HEK293 (cell line): ENCODE measurements at regions not wholly inside any gene's neighbourhood (a gene's known extent, or its start where the extent isn't known, plus 50 kb on each side); places are given as distances from the start of the nearest gene placed in this dataset.

Experiments used
- CTCF ChIA-PET: fragments of 350-600 bp; formaldehyde crosslinking; extraction: SDS; loops from one replicate; lab custom pipeline; 2021; ENCODE audit warnings: antibody characterized with exemption; lab: Yijun Ruan, JAX
- POLR2A ChIA-PET: fragments of 300-600 bp; formaldehyde crosslinking; extraction: SDS; loops from one replicate; lab custom pipeline; 2020; ENCODE audit warnings: antibody characterized with exemption, inconsistent platforms; lab: Yijun Ruan, JAX
- H3K27ac ChIP-seq: fragments of 200-500 bp; sonication (Bioruptor generic); 2 replicates; pipeline ENCODE4 v1.5.1; 2014; ENCODE audit warnings: low read depth, low read length, control low read depth, inconsistent platforms; ENCODE audit errors: extremely low read depth
- H3K36me3 ChIP-seq, 2 experiments: fragments of 200-500 bp in 1 of 2; sonication (Bioruptor generic) in 1 of 2; 1 replicate in 1 of 2; 2 replicates in 1 of 2; pipeline ENCODE4 v1.5.1; 2014 to 2017; ENCODE audit warnings: inconsistent platforms in 2 of 2, low read length in 2 of 2; ENCODE audit not compliant: control insufficient read depth in 2 of 2, insufficient read depth in 1 of 2
- H3K4me1 ChIP-seq: fragments of 200-500 bp; sonication (Bioruptor generic); 2 replicates; pipeline ENCODE4 v1.5.1; 2014; ENCODE audit warnings: mild to moderate bottlenecking, low read length, inconsistent platforms; ENCODE audit not compliant: control insufficient read depth, insufficient read depth
- H3K4me3 ChIP-seq: 2 replicates; pipeline ENCODE4 v1.5.1; 2011; ENCODE audit warnings: low read depth, mild to moderate bottlenecking, control low read depth, low read length, moderate library complexity
- H3K9me3 ChIP-seq: fragments of 200-500 bp; sonication (Bioruptor generic); 2 replicates; pipeline ENCODE4 v1.5.1; 2014; ENCODE audit warnings: low read depth, low read length, inconsistent platforms; ENCODE audit not compliant: control insufficient read depth, insufficient read depth
- EGR2 ChIP-seq: fragments of 450-650 bp; formaldehyde crosslinking; IDR thresholded peaks from 2 replicates; pipeline ENCODE4 v1.5.1; 2016; ENCODE audit warnings: low read depth, missing biosample characterization, missing genetic modification characterization
- HOXC10 ChIP-seq: sonication (generic); formaldehyde crosslinking; IDR thresholded peaks from 2 replicates; pipeline ENCODE4 v1.8.1; 2023; ENCODE audit warnings: mild to moderate bottlenecking, missing genetic modification reagents
- HOXD13 ChIP-seq: sonication (generic); formaldehyde crosslinking; IDR thresholded peaks from 2 replicates; pipeline ENCODE4 v1.8.0; 2022; ENCODE audit warnings: missing genetic modification reagents, borderline replicate concordance
- KLF10 ChIP-seq: fragments of 450-650 bp; IDR thresholded peaks from 2 replicates; pipeline ENCODE4 v1.5.1; 2018; ENCODE audit warnings: missing biosample characterization, mild to moderate bottlenecking, missing genetic modification characterization
- RBAK ChIP-seq: fragments of 450-650 bp; formaldehyde crosslinking; IDR thresholded peaks from 2 replicates; pipeline ENCODE4 v1.5.1; 2016; ENCODE audit warnings: missing biosample characterization, missing genetic modification characterization
- REPIN1 ChIP-seq: fragments of 450-650 bp; formaldehyde crosslinking; IDR thresholded peaks from 2 replicates; pipeline ENCODE4 v1.5.1; 2017; ENCODE audit warnings: missing biosample characterization, missing genetic modification characterization, low read depth
- SP3 ChIP-seq: fragments of 450-650 bp; formaldehyde crosslinking; IDR thresholded peaks from 2 replicates; pipeline ENCODE4 v1.5.1; 2016; ENCODE audit warnings: missing biosample characterization, missing genetic modification characterization
- ZBTB17 ChIP-seq: fragments of 450-650 bp; formaldehyde crosslinking; IDR thresholded peaks from 2 replicates; pipeline ENCODE4 v1.5.1; 2016; ENCODE audit warnings: missing biosample characterization, missing genetic modification characterization
- ZBTB44 ChIP-seq: fragments of 450-650 bp; IDR thresholded peaks from 2 replicates; pipeline ENCODE4 v1.5.1; 2018; ENCODE audit warnings: missing biosample characterization, mild to moderate bottlenecking, missing genetic modification characterization
- ZBTB7A ChIP-seq: fragments of 450-650 bp; formaldehyde crosslinking; IDR thresholded peaks from 2 replicates; pipeline ENCODE4 v1.5.1; 2016; ENCODE audit warnings: low read depth, missing biosample characterization, missing genetic modification characterization
- ZIC2 ChIP-seq: fragments of 450-650 bp; formaldehyde crosslinking; IDR thresholded peaks from 2 replicates; pipeline ENCODE4 v1.5.1; 2016; ENCODE audit warnings: missing biosample characterization, missing genetic modification characterization
- ZNF112 ChIP-seq: fragments of 450-650 bp; formaldehyde crosslinking; IDR thresholded peaks from 2 replicates; pipeline ENCODE4 v1.5.0; 2017; ENCODE audit warnings: missing biosample characterization, missing genetic modification characterization
- ZNF184 ChIP-seq: fragments of 450-650 bp; IDR thresholded peaks from 2 replicates; pipeline ENCODE4 v1.5.1; 2018; ENCODE audit warnings: missing biosample characterization, mild to moderate bottlenecking, missing genetic modification characterization
- ZNF214 ChIP-seq: fragments of 450-650 bp; formaldehyde crosslinking; IDR thresholded peaks from 2 replicates; pipeline ENCODE4 v1.5.1; 2017; ENCODE audit warnings: missing biosample characterization, mild to moderate bottlenecking, missing genetic modification characterization, borderline replicate concordance
- ZNF221 ChIP-seq: fragments of 450-650 bp; formaldehyde crosslinking; IDR thresholded peaks from 2 replicates; pipeline ENCODE4 v1.5.1; 2017; ENCODE audit warnings: missing biosample characterization, missing genetic modification characterization, borderline replicate concordance
- ZNF335 ChIP-seq: fragments of 450-650 bp; formaldehyde crosslinking; conservative IDR thresholded peaks from 2 replicates; pipeline ENCODE4 v1.5.1; 2016; ENCODE audit warnings: missing biosample characterization, missing genetic modification characterization
- ZNF366 ChIP-seq: fragments of 450-650 bp; formaldehyde crosslinking; conservative IDR thresholded peaks from 2 replicates; pipeline ENCODE4 v1.5.1; 2016; ENCODE audit warnings: missing biosample characterization, missing genetic modification characterization
- ZNF404 ChIP-seq: fragments of 450-650 bp; formaldehyde crosslinking; IDR thresholded peaks from 2 replicates; pipeline ENCODE4 v1.5.1; 2017; ENCODE audit warnings: missing biosample characterization, missing genetic modification characterization
- ZNF529 ChIP-seq: fragments of 450-650 bp; formaldehyde crosslinking; IDR thresholded peaks from 2 replicates; pipeline ENCODE4 v1.5.1; 2017; ENCODE audit warnings: missing genetic modification characterization, missing biosample characterization; ENCODE audit not compliant: insufficient replicate concordance
- ZNF585B ChIP-seq: fragments of 450-650 bp; formaldehyde crosslinking; IDR thresholded peaks from 2 replicates; pipeline ENCODE4 v1.5.1; 2016; ENCODE audit warnings: missing biosample characterization, missing genetic modification characterization
- ZNF610 ChIP-seq: fragments of 450-650 bp; formaldehyde crosslinking; IDR thresholded peaks from 2 replicates; pipeline ENCODE4 v1.5.1; 2016; ENCODE audit warnings: missing biosample characterization, missing genetic modification characterization, borderline replicate concordance
- ZNF791 ChIP-seq: fragments of 450-650 bp; formaldehyde crosslinking; IDR thresholded peaks from 2 replicates; pipeline ENCODE4 v1.5.1; 2016; ENCODE audit warnings: missing biosample characterization, missing genetic modification characterization
- TF ChIP-seq, protein P1 (sequence below): fragments of 450-650 bp; formaldehyde crosslinking; IDR thresholded peaks from 2 replicates; pipeline ENCODE4 v1.5.1; 2017; ENCODE audit warnings: missing biosample characterization, missing genetic modification characterization
- TF ChIP-seq, protein P2 (sequence below): fragments of 450-650 bp; formaldehyde crosslinking; IDR thresholded peaks from 2 replicates; pipeline ENCODE4 v1.5.1; 2016; ENCODE audit warnings: missing biosample characterization, missing genetic modification characterization, borderline replicate concordance
- TF ChIP-seq, protein P3 (sequence below): fragments of 450-650 bp; formaldehyde crosslinking; IDR thresholded peaks from 2 replicates; pipeline ENCODE4 v1.5.1; 2016; ENCODE audit warnings: missing biosample characterization, missing genetic modification characterization

DNA sequence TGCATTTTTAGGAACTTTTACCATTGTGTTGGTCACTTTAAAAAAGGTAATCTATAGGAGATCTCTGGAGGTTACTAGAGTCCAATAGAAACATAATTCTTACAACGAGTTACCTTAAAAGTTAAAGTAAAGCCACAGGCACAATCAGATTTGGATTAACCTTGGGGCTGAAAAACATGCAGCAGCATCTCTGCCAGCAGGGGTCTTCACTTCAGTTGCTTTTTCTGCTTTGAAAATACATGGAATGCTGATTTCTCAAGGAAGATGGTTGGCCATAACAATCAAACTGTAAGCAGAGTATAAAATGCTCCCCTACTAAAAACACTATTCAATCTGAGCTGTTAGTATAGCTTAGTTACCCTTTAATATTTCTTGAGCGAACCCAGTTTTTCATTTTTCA lies 1072.3 kb upstream of the PCDH10 start:
- ChIA-PET POLR2A (no interaction called here), CTCF (interaction anchor here (0.6 kb wide), 1 partner anchor 420 kb away, joined by 3 read pairs; no protein-coding TSS in a partner anchor)
- Histone ChIP-seq H3K36me3 (no peaks in the 10 kb centered on the region), H3K27ac (no peak overlapping the region), H3K4me1 (no peaks in the 10 kb centered on the region), H3K9me3 (no peaks in the 10 kb centered on the region), H3K4me3 (no peak overlapping the region)
- no peak for TF ChIP-seq ZNF529
- TF ChIP-seq ZNF214 (tag by site-specific recombination): no peak
- no peak for TF ChIP-seq ZBTB17 (tag by site-specific recombination)
- TF ChIP-seq, protein P1, sequence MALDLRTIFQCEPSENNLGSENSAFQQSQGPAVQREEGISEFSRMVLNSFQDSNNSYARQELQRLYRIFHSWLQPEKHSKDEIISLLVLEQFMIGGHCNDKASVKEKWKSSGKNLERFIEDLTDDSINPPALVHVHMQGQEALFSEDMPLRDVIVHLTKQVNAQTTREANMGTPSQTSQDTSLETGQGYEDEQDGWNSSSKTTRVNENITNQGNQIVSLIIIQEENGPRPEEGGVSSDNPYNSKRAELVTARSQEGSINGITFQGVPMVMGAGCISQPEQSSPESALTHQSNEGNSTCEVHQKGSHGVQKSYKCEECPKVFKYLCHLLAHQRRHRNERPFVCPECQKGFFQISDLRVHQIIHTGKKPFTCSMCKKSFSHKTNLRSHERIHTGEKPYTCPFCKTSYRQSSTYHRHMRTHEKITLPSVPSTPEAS (tag by site-specific recombination): no peak
- TF ChIP-seq ZBTB7A (tag by site-specific recombination): no peak
- TF ChIP-seq ZNF184 (tag by site-specific recombination): no peak
- no peak for TF ChIP-seq ZNF404 (tag by site-specific recombination)
- no peak for TF ChIP-seq EGR2 (tag by site-specific recombination)
- TF ChIP-seq ZNF366: no peak

DNA sequence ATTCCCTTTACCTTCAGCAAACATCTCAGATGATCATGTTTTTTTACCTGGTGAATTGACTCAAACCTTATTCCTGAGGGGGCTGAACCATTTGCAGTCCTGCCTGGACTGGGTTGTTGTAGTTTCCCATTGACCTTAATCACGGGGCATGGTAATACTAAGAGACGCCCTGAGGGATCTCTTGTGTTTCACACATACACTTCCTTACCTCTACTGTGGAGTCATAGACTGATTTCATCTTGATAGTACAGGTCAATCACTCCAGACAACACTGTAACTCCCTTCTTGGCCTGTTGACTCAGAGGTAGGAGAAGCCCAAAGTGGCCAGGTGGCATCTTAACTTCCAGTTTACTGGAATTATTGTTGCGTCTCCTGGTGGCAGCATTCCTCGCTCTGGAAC lies 1064.0 kb upstream of the PCDH10 start:
- no peak overlapping the region for H3K27ac ChIP-seq
- TF ChIP-seq ZIC2 (no peak), ZNF221 (no peak), ZBTB17 (tag by site-specific recombination) (no peak), KLF10 (tag by site-specific recombination) (no peak), ZNF112 (no peak), ZNF791 (no peak), ZBTB44 (tag by site-specific recombination) (no peak), REPIN1 (no peak)
- no peaks in the 10 kb centered on the region for H3K9me3 ChIP-seq
- H3K4me1 ChIP-seq: no peaks in the 10 kb centered on the region
- ChIA-PET CTCF (no interaction called here), POLR2A (no interaction called here)
- H3K4me3 ChIP-seq: no peak overlapping the region
- H3K36me3 ChIP-seq: no peaks in the 10 kb centered on the region

DNA sequence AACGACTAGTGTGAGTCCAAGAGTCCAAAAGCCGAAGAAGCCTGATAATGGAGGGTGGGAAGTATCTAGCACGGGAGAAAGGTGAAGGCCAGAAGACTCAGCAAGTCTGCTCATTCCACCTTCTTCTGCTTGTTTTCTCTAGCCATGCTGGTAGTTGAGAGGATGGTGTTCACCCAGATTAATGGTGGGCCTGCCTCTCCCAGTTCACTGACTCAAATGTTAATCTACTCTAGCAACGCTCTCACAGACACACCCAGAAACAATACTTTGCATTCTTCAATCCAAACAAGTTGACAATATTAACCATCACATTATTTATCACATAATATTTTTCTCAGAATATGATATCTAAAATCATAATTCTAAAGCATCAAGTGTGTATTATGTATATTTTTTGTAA lies 1055.1 kb upstream of the PCDH10 start:
- Histone ChIP-seq H3K27ac (no peak overlapping the region), H3K4me1 (no peaks in the 10 kb centered on the region), H3K4me3 (no peak overlapping the region), H3K9me3 (no peaks in the 10 kb centered on the region), H3K36me3 (no peaks in the 10 kb centered on the region)
- CTCF ChIA-PET: no interaction called here
- POLR2A ChIA-PET: no interaction called here
- TF ChIP-seq HOXD13 (CRISPR knock-in tag) (no peak), ZNF610 (no peak), ZNF335 (no peak), HOXC10 (CRISPR knock-in tag) (no peak), RBAK (tag by site-specific recombination) (no peak), ZNF585B (tag by site-specific recombination) (no peak), SP3 (no peak)
- TF ChIP-seq, protein P2, sequence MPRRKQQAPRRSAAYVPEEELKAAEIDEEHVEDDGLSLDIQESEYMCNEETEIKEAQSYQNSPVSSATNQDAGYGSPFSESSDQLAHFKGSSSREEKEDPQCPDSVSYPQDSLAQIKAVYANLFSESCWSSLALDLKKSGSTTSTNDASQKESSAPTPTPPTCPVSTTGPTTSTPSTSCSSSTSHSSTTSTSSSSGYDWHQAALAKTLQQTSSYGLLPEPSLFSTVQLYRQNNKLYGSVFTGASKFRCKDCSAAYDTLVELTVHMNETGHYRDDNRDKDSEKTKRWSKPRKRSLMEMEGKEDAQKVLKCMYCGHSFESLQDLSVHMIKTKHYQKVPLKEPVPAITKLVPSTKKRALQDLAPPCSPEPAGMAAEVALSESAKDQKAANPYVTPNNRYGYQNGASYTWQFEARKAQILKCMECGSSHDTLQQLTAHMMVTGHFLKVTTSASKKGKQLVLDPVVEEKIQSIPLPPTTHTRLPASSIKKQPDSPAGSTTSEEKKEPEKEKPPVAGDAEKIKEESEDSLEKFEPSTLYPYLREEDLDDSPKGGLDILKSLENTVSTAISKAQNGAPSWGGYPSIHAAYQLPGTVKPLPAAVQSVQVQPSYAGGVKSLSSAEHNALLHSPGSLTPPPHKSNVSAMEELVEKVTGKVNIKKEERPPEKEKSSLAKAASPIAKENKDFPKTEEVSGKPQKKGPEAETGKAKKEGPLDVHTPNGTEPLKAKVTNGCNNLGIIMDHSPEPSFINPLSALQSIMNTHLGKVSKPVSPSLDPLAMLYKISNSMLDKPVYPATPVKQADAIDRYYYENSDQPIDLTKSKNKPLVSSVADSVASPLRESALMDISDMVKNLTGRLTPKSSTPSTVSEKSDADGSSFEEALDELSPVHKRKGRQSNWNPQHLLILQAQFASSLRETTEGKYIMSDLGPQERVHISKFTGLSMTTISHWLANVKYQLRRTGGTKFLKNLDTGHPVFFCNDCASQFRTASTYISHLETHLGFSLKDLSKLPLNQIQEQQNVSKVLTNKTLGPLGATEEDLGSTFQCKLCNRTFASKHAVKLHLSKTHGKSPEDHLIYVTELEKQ: no peak
- TF ChIP-seq, protein P3, sequence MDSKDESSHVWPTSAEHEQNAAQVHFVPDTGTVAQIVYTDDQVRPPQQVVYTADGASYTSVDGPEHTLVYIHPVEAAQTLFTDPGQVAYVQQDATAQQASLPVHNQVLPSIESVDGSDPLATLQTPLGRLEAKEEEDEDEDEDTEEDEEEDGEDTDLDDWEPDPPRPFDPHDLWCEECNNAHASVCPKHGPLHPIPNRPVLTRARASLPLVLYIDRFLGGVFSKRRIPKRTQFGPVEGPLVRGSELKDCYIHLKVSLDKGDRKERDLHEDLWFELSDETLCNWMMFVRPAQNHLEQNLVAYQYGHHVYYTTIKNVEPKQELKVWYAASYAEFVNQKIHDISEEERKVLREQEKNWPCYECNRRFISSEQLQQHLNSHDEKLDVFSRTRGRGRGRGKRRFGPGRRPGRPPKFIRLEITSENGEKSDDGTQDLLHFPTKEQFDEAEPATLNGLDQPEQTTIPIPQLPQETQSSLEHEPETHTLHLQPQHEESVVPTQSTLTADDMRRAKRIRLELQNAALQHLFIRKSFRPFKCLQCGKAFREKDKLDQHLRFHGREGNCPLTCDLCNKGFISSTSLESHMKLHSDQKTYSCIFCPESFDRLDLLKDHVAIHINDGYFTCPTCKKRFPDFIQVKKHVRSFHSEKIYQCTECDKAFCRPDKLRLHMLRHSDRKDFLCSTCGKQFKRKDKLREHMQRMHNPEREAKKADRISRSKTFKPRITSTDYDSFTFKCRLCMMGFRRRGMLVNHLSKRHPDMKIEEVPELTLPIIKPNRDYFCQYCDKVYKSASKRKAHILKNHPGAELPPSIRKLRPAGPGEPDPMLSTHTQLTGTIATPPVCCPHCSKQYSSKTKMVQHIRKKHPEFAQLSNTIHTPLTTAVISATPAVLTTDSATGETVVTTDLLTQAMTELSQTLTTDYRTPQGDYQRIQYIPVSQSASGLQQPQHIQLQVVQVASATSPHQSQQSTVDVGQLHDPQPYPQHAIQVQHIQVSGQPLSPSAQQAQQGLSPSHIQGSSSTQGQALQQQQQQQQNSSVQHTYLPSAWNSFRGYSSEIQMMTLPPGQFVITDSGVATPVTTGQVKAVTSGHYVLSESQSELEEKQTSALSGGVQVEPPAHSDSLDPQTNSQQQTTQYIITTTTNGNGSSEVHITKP (tag by site-specific recombination): no peak
